ENCODE measurements at regions not wholly inside any gene's neighbourhood (a gene's known extent, or its start where the extent isn't known, plus 50 kb on each side); places are given as distances from the start of the nearest gene placed in this dataset.

DNA sequence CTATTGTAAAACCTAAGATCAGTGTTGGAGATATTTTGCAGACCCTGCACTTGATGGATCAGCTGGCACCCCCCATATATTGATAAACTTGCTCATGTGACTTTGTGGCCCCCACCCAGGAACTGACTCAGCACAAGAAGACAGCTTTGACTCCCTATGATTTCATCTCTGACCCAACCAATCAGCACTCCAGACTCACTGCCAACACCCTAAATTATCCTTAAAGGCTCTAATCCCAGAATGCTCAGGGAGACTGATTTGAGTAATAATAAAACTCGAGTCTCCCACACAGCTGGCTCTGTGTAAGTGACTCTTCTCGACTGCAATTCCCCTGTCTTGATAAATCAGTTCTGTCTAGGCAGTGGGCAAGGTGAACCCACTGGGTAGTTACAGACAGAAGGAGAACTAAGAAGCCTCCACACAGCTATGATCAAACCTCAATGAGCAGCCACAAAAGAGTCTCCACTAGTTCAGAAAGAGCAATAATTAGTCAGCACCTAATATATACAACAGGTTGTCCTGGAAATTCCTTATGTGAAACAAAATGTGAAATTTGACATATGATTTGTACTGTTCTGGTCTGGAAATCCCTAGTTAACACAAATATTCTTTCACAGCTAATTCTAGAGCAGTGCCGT is 52.2 kb downstream of the ACTL7B start:
- Mint-ChIP-seq H3K27me3 (ENCODE audit: low read depth) (no peaks in the 10 kb centered on the region), H3K36me3 (ENCODE audit: low read depth) (no peaks in the 10 kb centered on the region), H3K27ac (no peak overlapping the region), H3K4me3 (no peak overlapping the region), H3K4me1 (ENCODE audit: low read depth) (no peaks in the 10 kb centered on the region), H3K9me3 (no peaks in the 10 kb centered on the region)

DNA sequence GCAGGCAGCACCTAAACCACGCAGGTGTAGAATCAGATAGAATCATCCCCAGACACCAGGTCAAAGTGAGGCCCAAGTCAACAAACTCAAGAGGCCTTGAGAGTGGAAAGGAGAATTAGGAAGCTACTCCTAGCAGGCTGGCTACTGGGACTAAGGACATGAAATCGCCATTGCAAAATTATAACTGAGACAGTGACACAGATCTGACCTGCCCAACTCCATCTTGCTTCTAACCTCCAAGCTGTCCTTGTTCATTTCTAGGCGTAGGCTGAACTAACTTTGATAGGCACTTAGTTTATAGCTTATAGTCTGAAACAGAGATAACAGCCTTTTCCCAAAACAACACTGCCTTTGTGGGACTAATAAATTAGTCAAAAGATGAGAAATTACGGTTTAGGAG is 52.8 kb downstream of the ACTL7B start:
- Mint-ChIP-seq H3K27me3 (ENCODE audit: low read depth) (no peaks in the 10 kb centered on the region), H3K9me3 (no peaks in the 10 kb centered on the region), H3K27ac (no peak overlapping the region), H3K4me3 (no peak overlapping the region), H3K36me3 (ENCODE audit: low read depth) (no peaks in the 10 kb centered on the region), H3K4me1 (ENCODE audit: low read depth) (no peaks in the 10 kb centered on the region)

DNA sequence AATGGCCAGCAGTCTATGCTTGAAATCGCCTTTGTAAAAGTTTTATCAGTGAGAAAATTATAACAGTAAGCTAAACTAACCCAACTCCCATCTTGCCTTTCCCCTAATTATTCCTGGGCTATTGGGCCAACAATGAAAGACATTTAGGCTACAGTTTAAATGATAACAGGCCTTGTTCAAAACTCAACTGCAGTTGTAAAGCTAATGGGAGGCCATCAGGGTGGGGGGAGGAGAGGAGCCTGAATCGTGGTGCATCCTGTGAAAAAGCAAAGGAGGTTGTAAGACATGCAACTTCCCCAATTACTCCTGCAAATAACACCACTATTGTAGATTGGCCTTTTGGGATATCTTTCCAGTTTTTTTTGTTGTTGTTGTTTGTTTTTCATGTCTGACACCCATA is 53.8 kb downstream of the ACTL7B start:
- H3K36me3 Mint-ChIP-seq (ENCODE audit: low read depth): no peaks in the 10 kb centered on the region
- H3K27ac Mint-ChIP-seq: no peak overlapping the region
- no peaks in the 10 kb centered on the region for H3K9me3 Mint-ChIP-seq
- H3K27me3 Mint-ChIP-seq (ENCODE audit: low read depth): no peaks in the 10 kb centered on the region
- no peak overlapping the region for H3K4me3 Mint-ChIP-seq
- H3K4me1 Mint-ChIP-seq (ENCODE audit: low read depth): no peaks in the 10 kb centered on the region

GRCh38 chr9:108800632-108801099 is 55.1 kb downstream of the ACTL7B start:
- H3K27me3 Mint-ChIP-seq (ENCODE audit: low read depth): no peaks in the 10 kb centered on the region
- no peak overlapping the region for H3K4me3 Mint-ChIP-seq
- no peaks in the 10 kb centered on the region for H3K9me3 Mint-ChIP-seq
- no peak overlapping the region for H3K27ac Mint-ChIP-seq
- H3K36me3 Mint-ChIP-seq (ENCODE audit: low read depth): no peaks in the 10 kb centered on the region
- H3K4me1 Mint-ChIP-seq (ENCODE audit: low read depth): no peaks in the 10 kb centered on the region

- Mint-ChIP-seq H3K9me3 (no peaks in the 10 kb centered on the region), H3K4me3 (no peak overlapping the region), H3K4me1 (ENCODE audit: low read depth) (no peaks in the 10 kb centered on the region), H3K27ac (no peak overlapping the region), H3K27me3 (ENCODE audit: low read depth) (no peaks in the 10 kb centered on the region), H3K36me3 (ENCODE audit: low read depth) (no peaks in the 10 kb centered on the region)
Observed at GRCh38 chr9:108793573-108793972, 62.2 kb downstream of the ACTL7B start.

DNA sequence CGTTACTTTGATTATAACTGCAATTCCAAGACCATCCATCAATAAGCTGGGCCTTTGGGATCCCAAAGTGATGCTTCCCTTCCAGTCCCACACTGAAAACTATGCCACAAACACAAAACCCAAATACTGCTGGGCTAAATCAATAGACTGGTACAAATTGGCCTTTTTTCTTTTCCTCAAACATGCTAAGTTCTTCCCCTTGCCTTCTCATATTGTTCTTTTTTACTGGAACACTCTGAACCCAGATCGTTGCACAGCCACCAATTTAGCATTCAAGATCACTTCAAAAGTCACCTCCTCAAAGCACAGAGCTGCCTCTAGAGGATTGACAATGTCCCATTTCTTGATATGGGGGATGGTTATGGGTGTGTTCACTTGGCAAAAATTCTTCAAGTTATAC is 66.0 kb downstream of the ACTL7B start:
- H3K36me3 Mint-ChIP-seq (ENCODE audit: low read depth): no peaks in the 10 kb centered on the region
- H3K27ac Mint-ChIP-seq: no peak overlapping the region
- no peaks in the 10 kb centered on the region for H3K27me3 Mint-ChIP-seq (ENCODE audit: low read depth)
- no peak overlapping the region for H3K4me3 Mint-ChIP-seq
- no peaks in the 10 kb centered on the region for H3K9me3 Mint-ChIP-seq
- no peaks in the 10 kb centered on the region for H3K4me1 Mint-ChIP-seq (ENCODE audit: low read depth)

- no peaks in the 10 kb centered on the region for H3K4me1 Mint-ChIP-seq (ENCODE audit: low read depth)
- H3K27ac Mint-ChIP-seq: no peak overlapping the region
- H3K9me3 Mint-ChIP-seq: no peaks in the 10 kb centered on the region
- no peak overlapping the region for H3K4me3 Mint-ChIP-seq
- peaks cover 7% of the 10 kb centered on the region for H3K27me3 Mint-ChIP-seq (ENCODE audit: low read depth)
- no peaks in the 10 kb centered on the region for H3K36me3 Mint-ChIP-seq (ENCODE audit: low read depth)
Observed at GRCh38 chr9:108787690-108788048, 68.1 kb downstream of the ACTL7B start.

DNA sequence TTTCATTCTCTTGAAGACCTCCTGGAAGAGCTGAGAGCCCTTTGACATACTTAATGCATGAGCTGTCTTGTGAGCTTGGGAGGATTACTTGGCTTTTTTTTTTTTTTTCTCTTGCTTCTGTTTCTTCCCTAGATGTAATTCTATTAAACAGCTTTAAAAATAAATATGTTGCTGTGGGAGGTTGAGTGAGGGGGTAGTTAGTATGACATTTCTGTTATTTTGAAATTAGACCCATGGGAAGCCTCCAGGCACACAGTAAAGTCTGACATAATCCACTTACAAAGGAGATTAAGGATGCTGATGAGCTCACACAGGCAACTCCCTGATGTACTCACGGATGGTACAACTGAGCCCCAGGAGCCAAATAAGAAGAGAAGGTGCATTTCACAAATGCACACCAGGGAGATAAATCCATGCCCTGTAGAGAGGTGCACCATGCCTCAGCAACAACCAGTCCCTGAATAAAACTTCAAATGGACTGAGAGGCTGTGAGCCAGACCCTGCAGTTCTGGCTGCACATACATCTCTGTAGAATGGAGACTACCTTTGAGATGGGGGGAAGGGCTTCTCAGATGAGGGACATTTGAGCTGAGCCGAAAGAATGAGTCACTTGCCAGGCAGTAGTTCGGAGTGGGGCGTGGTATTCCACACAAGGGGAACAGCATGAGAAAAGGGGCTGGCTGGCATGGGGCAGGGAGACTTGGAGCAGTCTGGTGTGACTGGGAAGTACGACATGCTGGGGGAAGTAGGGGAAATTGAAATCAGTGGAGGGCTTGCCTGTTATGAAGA is 68.7 kb downstream of the ACTL7B start:
- Mint-ChIP-seq H3K4me3 (no peak overlapping the region), H3K36me3 (ENCODE audit: low read depth) (no peaks in the 10 kb centered on the region), H3K27me3 (ENCODE audit: low read depth) (peaks cover 7% of the 10 kb centered on the region), H3K4me1 (ENCODE audit: low read depth) (no peaks in the 10 kb centered on the region), H3K27ac (no peak overlapping the region), H3K9me3 (no peaks in the 10 kb centered on the region)

DNA sequence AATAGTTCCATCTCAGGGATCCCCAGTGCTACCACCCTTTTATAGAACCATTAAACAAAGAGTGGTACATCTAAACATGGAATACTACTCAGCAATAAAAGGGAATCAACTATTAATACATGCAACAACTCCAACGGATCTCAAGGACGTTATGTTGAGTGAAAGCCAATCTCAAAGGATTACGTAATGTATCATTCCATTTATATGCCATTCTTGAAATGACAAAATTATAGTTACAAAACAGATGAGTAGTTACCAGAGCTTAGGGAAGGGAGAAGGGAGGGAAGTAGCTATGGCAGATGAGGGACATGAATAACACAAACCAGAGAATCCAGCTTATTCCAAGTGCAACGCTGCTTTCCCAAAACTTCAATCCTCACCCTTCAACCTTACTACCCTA is 69.5 kb downstream of the ACTL7B start:
- H3K36me3 Mint-ChIP-seq (ENCODE audit: low read depth): no peaks in the 10 kb centered on the region
- peaks cover 7% of the 10 kb centered on the region for H3K27me3 Mint-ChIP-seq (ENCODE audit: low read depth)
- H3K27ac Mint-ChIP-seq: no peak overlapping the region
- H3K9me3 Mint-ChIP-seq: no peaks in the 10 kb centered on the region
- H3K4me1 Mint-ChIP-seq (ENCODE audit: low read depth): no peaks in the 10 kb centered on the region
- no peak overlapping the region for H3K4me3 Mint-ChIP-seq

DNA sequence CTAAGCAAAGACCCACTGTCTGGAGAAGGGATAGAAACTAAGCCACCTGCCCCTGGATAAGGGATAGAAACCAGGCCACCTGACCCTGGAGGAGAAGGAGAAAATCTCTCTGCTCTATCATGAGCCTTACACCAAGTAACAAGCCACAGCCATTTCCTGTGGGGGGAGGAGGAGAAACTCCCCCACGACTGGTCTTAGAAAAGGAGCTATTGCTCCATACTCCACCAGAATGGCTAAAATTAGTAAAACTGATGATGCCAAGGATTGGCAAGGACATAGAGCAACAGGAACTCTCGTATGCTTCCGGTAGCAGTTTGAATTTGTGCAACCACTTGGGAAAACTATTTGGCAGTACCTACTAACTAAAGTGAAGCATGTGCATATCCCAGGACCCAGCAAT is 70.8 kb downstream of the ACTL7B start:
- H3K27me3 Mint-ChIP-seq (ENCODE audit: low read depth): peaks cover 7% of the 10 kb centered on the region
- no peaks in the 10 kb centered on the region for H3K9me3 Mint-ChIP-seq
- H3K27ac Mint-ChIP-seq: no peak overlapping the region
- H3K4me3 Mint-ChIP-seq: no peak overlapping the region
- no peaks in the 10 kb centered on the region for H3K4me1 Mint-ChIP-seq (ENCODE audit: low read depth)
- no peaks in the 10 kb centered on the region for H3K36me3 Mint-ChIP-seq (ENCODE audit: low read depth)

GRCh38 chr9:108783731-108784495 is 71.9 kb downstream of the ACTL7B start:
- H3K9me3 Mint-ChIP-seq: no peaks in the 10 kb centered on the region
- H3K27ac Mint-ChIP-seq: no peak overlapping the region
- peaks cover 7% of the 10 kb centered on the region for H3K27me3 Mint-ChIP-seq (ENCODE audit: low read depth)
- no peak overlapping the region for H3K4me3 Mint-ChIP-seq
- H3K4me1 Mint-ChIP-seq (ENCODE audit: low read depth): no peaks in the 10 kb centered on the region
- H3K36me3 Mint-ChIP-seq (ENCODE audit: low read depth): no peaks in the 10 kb centered on the region

DNA sequence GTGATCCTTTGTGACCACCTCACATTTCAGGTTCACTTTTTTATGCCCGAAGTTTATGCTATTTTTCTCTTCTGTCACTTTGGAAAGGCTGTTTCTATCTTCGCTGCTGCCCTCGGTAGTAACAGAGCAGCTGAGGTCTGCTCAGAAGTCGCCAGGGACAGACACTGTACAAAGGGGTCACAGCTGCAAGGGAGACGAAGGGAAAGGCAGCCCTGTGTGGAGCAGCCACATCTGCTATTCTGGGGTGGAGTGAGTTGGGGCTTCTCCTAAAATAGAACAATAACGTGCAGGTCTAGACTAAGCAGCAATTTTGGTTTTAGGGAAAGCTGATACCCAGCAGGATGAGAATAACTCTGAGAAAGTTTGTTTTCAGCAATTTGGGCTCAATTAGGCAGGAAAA is 72.5 kb downstream of the ACTL7B start:
- Mint-ChIP-seq H3K9me3 (no peaks in the 10 kb centered on the region), H3K4me1 (ENCODE audit: low read depth) (no peaks in the 10 kb centered on the region), H3K36me3 (ENCODE audit: low read depth) (no peaks in the 10 kb centered on the region), H3K27me3 (ENCODE audit: low read depth) (peaks cover 7% of the 10 kb centered on the region), H3K27ac (no peak overlapping the region), H3K4me3 (no peak overlapping the region)

- Mint-ChIP-seq H3K4me3 (no peak overlapping the region), H3K36me3 (ENCODE audit: low read depth) (no peaks in the 10 kb centered on the region), H3K9me3 (no peaks in the 10 kb centered on the region), H3K4me1 (ENCODE audit: low read depth) (no peaks in the 10 kb centered on the region), H3K27ac (no peak overlapping the region), H3K27me3 (ENCODE audit: low read depth) (peaks cover 7% of the 10 kb centered on the region)
Observed at GRCh38 chr9:108780942-108781734, 74.6 kb downstream of the ACTL7B start.

- Mint-ChIP-seq H3K27me3 (ENCODE audit: low read depth) (peaks cover 7% of the 10 kb centered on the region), H3K9me3 (no peaks in the 10 kb centered on the region), H3K4me3 (no peak overlapping the region), H3K36me3 (ENCODE audit: low read depth) (no peaks in the 10 kb centered on the region), H3K27ac (no peak overlapping the region), H3K4me1 (ENCODE audit: low read depth) (no peaks in the 10 kb centered on the region)
Observed at GRCh38 chr9:108779551-108780325, 76.0 kb downstream of the ACTL7B start.
